ENCODE measurements at regions not wholly inside any gene's neighbourhood (a gene's known extent, or its start where the extent isn't known, plus 50 kb on each side); places are given as distances from the start of the nearest gene placed in this dataset.
A peak's percentile ranks its signal among the peaks of the same experiment; 100 is the strongest.
"Not testable (repeated sequence)": the region's sequence is repeated elsewhere in the genome, so short reads cannot be mapped to it uniquely, and the experiment has no call there.

GRCh38 chr5:16392718-16393117, 72.9 kb downstream of the ZNF622 start:
- DNase-seq (ENCODE audit: low read depth in 2 of 2): peak in 1 of 2 donors; percentile 1

DNA sequence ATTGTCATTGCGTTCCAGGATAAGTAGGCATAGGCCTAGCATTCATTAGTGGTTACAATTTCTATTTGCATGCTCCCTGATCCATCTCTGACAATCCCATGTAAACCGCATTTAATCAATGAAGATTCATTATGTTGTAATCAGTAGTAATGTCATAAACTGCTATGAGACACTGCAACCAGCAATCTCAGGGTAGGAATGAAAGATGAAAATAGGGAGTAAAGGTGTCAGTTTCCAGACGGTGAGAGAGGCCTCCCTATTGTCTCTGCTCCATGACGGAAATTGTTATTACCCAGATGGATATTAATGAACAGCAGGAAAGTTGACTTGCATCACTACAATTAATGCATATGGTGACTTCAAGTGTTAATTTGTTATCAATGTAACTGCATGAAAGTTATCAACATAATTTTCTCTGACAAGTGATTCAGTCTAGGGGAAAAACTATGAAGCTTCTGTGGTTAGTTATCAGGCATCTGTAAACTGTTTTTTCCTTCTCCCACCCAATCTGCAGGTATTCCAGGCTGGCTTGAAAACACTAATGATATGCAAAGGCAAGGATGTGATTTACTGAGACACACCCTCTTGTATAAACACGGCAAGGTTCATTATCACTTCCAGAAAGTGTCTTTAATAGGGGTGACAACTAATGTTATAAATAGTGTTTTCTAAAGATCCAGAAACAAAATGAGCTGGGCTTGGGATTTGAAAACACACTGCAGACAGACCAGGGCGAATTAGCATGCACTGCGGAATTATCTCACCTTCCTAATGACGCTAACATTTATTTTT, 73.5 kb downstream of the ZNF622 start:
- no peak for DNase-seq (ENCODE audit: low read depth in 2 of 2)

DNA sequence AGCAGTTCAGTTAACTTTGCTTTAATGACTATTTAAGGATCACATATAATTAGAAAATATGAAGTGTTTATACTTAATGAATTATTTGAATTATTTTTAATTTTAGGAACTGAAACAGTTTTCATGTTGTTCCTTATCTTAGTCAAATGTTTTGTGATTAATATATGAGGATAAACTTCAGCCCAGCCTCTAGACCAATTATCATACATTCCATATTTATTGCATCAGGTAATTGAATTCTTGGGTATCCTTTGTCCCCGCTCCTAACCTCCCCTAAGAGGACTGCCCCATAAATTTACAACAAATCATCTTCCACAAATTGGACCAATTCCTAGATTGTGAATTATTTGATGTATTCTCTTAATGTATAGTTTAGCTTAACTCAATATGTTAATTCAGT, 74.8 kb downstream of the ZNF622 start:
- no peak for DNase-seq (ENCODE audit: low read depth in 2 of 2)

DNA sequence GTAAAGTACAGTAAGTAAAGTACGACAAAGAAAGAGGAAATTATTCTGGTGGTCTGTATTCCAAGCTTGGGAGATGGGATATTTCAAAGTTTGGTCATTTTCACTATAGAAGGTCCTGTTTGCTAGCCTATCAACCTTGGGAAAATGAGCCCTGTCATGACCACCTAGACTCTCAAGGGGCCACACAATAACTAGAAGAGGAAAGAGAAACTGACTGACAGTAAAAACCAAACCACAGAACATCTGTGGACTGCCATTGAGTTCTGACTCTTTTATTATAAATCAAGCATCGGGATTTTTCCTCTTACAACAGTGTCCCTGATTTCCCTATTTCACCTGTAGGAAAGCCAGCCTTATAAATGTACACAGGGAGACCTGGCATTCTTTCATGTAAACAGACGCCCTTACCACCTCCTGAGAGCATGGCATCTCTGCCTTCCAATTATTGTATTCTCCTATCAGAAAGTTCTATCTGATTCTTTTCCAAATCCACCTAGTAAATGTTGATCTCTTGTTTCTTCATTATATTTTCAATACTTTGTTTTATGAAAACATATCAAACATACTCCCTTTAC, 80.0 kb downstream of the ZNF622 start:
- DNase-seq (ENCODE audit: low read depth in 2 of 2): no peak

GRCh38 chr5:16384804-16385203, 80.8 kb downstream of the ZNF622 start:
- DNase-seq (ENCODE audit: low read depth in 2 of 2): no peak

DNA sequence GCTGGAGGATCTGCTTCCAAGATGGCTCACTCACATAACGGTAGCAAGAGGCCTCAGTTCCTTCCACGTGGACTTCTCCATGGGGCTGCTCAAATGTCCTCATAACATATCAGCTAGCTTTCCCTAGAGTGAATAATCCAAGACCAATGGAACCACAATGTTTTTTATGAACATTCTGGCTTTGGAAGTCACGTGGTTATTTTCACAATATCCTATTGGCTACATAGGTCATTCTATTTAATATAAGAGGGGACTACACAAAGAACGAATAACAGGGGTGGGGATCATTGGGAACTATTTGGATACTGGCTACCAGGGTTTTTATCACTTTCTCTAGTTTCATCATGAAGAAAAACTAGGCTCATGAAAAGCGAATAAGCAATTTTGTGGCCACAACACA, 81.4 kb downstream of the ZNF622 start:
- DNase-seq (ENCODE audit: low read depth in 2 of 2): no peak

DNA sequence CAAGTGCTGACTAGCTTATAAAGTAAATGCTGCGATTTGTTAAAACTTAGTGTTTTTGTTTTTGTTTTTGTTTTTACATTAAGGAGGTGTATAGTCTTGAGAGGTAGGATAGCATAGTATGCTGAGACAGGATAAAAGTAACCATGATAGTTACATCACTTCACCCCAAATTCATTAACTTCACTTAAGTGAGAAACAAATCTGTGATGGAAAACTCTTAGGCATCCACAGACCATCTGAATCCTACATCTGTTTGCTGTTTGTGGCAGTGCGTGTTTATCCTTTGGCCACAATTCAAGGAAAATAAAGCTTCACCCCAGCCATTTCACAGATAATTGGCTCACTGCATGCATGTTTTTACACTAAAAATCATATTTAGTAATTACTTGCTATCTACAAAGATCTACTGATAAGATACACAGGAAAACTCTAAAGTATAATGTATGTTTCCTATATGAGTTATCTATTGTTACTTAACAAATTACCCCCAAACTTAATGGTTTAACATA, 82.0 kb downstream of the ZNF622 start:
- DNase-seq (ENCODE audit: low read depth in 2 of 2): no peak

DNA sequence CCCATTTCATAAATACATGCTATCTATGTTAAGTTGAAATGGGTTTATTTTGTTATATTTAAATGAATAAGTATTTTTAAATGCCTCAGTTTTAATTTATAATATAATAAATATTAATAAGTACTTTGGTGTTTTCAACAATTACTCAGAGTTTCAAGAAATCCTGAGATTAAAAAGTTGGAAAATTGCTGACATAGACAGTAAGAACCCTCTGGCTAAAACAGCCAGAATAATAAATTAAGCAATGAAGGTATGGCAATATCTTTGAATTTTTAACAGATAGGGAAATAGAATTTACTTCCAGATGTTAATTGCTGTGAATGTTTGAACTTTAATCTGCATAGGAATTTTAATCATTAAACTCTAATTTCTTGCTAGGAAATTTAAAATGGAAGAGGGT, 83.6 kb downstream of the ZNF622 start:
- DNase-seq (ENCODE audit: low read depth in 2 of 2): no peak

DNA sequence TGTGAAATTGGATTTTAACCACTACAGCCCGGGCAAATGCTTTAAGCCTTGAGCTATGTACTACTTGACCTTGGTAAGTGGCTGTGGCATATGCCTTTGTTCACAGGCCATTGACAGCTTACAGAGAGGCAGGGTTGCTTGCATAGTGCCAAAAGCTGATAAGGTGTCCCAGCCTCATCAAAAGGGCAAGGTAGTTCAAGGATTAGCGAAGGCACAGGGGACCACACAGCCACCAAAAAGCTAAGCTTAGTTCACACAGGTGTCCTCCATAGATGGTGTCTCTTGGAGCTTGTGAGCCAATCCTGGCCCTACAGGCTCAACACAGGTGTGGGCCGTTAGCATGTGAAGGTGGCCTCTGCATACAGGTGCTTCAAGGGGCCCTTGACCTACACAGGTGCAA, 86.8 kb downstream of the ZNF622 start:
- no peak for DNase-seq (ENCODE audit: low read depth in 2 of 2)

DNA sequence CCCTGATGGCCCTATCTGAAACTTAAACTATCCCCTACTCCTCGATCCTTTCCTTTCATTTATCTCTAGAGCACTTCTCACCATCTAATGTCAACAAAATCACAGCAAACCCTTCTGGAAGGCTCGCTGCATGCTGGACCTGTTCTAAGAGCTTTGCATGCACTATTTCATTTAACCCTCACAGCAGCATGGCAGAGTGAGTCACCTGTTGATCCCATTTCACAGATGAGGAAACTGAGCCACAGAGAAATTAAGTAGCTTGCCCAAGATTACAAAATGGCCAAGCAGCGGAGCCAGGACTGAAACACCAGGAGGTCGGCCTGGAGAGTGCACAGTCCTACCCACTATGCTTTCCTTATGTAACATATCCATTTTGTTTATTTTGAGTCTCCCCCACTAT, 93.1 kb downstream of the ZNF622 start:
- no peak for DNase-seq (ENCODE audit: low read depth in 2 of 2)

DNA sequence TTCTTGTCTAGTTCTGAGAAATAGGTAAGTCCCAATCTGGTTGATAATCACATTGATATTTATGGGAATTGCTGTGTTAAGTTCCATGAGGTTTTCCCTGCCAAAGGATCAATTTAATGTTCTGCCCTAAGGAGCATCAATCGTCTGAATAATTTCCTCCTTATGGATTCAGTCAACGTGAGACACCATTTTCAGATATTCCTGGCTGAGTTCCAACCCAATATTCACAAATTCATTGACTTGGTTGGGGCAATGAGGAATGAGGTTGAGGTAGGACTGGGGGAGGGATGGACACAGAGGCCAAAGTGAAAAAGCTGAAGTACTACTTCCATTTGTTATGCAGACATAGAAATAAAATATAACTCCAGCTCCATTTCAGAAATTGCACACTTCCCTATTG, 99.1 kb downstream of the ZNF622 start:
- DNase-seq (ENCODE audit: low read depth in 2 of 2): no peak

DNA sequence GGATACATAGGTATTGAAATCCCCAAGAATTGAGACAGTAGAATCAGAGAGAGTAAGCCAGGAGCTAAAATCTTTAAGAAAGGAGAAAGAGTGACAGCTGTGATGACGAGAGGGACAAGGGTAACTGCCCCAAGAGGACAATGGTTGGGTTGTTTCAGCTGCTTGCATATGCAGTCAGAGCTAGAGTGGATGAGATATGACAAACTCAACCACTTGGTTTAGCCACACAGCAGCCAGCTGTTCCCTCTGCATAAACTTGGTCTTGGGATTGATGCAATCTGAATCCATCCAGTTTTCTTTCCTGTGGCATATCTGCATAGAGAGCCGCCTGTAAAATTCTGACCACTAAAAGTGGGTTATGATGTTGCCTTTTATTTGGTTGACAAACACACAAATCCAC, 100.7 kb downstream of the ZNF622 start:
- no peak for DNase-seq (ENCODE audit: low read depth in 2 of 2)

GRCh38 chr5:16353439-16353838, 112.2 kb downstream of the ZNF622 start:
- not testable (repeated sequence) for DNase-seq (ENCODE audit: low read depth in 2 of 2)

DNA sequence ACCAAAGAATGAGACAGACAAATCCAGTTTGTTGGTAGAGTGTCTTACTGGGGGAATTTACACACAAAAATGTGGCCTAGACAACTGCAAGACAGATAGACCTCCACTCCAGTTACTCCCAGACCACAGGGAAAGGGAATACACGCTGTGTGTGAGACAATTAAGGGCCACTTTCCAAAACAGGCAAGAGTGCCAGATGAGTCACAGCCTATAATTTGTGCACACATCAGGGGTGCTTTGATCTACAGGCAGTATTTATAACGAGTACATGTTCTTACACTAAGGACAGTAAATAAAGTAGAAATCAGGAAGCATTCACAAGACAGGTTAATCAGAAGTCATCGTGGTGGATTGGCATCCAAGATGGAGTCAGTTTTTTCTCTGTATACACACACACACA, 114.8 kb downstream of the ZNF622 start:
- DNase-seq (ENCODE audit: low read depth in 2 of 2): no peak

DNA sequence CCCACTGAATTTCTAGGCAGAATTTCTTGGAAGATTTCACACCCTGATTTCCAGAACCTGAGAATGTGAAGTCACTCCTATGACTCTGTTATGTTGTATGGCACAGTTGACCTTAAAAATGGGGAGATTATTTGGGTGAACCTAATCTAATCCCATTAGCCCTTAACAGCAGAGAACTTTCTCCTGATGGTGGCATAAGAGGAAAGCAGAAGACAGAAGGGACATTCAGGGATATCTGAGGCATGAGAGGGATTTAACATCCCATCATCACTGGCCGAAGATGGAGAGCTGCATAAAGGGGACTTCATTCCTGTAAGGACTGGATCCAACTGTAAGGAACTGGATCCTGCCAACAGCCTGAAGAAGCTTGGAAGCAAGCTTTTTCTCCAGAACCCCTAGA, 119.2 kb downstream of the ZNF622 start:
- DNase-seq (ENCODE audit: low read depth in 2 of 2): no peak

- no peak for DNase-seq (ENCODE audit: low read depth in 2 of 2)
Measured at GRCh38 chr5:16345454-16345853, 120.1 kb downstream of the ZNF622 start.

GRCh38 chr5:16326137-16326536, 139.5 kb downstream of the ZNF622 start:
- DNase-seq (ENCODE audit: low read depth in 2 of 2): no peak

- DNase-seq (ENCODE audit: low read depth in 2 of 2): no peak
Measured at GRCh38 chr5:16321284-16321683, 141.7 kb upstream of the MARCHF11 start.

DNA sequence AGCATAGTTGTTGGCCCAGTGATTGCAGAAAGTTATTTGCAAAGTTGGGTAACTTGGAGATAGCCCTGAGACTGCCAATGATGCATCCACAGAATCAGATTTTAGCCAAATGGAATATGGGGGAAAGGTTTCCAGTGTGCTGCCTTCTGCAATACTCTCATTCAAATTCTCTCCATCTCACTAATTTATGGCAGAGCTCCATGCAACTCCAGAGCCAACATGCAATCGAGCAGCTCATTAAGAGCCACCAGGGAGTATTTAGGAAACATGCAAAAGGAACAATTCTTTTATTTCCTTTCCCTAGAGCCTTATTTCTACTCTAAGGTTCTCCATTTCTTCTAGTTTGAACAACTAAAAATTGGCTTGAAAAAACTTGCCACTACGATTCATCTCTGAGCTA, 135.9 kb upstream of the MARCHF11 start:
- no peak for DNase-seq (ENCODE audit: low read depth in 2 of 2)

DNA sequence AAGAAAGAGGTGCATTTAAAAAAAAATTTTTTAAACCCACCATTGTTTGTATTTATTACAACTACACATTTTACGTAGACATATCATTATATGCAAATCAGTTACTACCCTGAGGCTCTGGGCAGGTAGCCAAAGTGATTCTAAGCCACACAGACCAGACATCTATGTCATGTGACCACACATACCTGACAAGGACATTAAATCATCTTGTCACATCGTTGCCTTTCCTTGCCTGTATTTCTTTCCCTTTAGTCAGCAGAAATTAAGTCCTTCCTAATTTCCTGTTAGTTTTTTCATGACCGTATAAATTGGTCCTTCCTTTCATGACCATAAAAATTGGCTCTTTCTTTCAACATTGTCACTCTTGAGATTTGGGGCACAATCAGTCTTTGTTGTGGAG, 134.2 kb upstream of the MARCHF11 start:
- DNase-seq (ENCODE audit: low read depth in 2 of 2): no peak

DNA sequence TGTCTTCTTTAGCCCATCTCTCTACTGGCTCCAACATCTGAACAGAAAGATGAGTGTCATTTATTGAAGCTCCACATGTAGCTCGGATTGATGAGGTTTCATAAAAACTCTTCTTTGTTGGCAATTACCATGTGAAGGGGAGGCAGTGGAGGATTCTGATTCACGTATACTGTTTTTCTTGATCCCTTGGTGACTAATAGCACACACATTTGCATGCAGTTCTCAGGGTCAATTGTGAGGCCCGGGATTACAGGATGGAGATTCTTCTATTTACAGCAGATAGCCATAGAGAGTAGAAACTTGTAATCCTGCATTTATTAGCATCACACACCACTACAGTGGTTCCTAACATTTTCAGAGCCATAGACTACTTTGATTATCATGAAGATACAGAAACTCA, 133.2 kb upstream of the MARCHF11 start:
- DNase-seq (ENCODE audit: low read depth in 2 of 2): no peak

- no peak for DNase-seq (ENCODE audit: low read depth in 2 of 2)
Measured at GRCh38 chr5:16311666-16312065, 132.1 kb upstream of the MARCHF11 start.

DNA sequence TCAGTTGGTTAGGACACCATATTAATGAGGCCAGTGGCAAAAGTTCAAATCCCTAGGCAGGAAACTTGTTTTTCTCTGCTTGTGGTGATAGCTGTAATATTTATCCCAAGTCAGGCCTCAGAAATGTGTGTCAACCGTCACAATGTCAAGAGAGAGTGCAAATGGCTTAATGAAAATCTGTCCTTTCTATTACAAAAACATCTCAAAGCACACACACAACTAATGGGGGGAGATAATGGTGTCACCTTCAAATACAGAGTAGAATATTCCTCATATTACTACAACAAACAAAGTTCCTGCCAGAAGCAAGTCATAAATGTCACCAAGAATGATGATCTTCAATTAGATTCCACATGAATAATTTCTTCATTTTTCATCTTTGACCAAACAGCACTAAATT, 127.2 kb upstream of the MARCHF11 start:
- DNase-seq (ENCODE audit: low read depth in 2 of 2): no peak
